NCI-H748 (cell line): ENCODE measurements at regions not wholly inside any gene's neighbourhood (a gene's known extent, or its start where the extent isn't known, plus 50 kb on each side); places are given as distances from the start of the nearest gene placed in this dataset.
A peak's percentile ranks its signal among the peaks of the same experiment; 100 is the strongest.

Experiments
- DNase-seq: peaks from one replicate; lab custom pipeline; 2025; ENCODE audit not compliant: unreplicated experiment; lab: John Stamatoyannopoulos, UW

- no peak for DNase-seq
Observed at GRCh38 chr4:187224560-187224959, 500.9 kb upstream of the FAT1 start.

GRCh38 chr4:187227907-187228704, 504.4 kb upstream of the FAT1 start:
- no peak for DNase-seq

- no peak for DNase-seq
Observed at GRCh38 chr4:187232196-187232595, 508.5 kb upstream of the FAT1 start.

GRCh38 chr4:187232796-187233195, 509.1 kb upstream of the FAT1 start:
- no peak for DNase-seq

- DNase-seq: peak; percentile 5
Observed at GRCh38 chr4:187235456-187236170, 512.0 kb upstream of the FAT1 start.

GRCh38 chr4:187236209-187236890, 512.7 kb upstream of the FAT1 start:
- DNase-seq: no peak

- DNase-seq: no peak
Observed at GRCh38 chr4:187238646-187239045, 515.0 kb upstream of the FAT1 start.

- DNase-seq: no peak
Observed at GRCh38 chr4:187251896-187252295, 528.2 kb upstream of the FAT1 start.

GRCh38 chr4:187256897-187257296, 533.2 kb upstream of the FAT1 start:
- DNase-seq: no peak

- peak; percentile 90 for DNase-seq
Observed at GRCh38 chr4:187258651-187259401, 535.2 kb upstream of the FAT1 start.

- no peak for DNase-seq
Observed at GRCh38 chr4:187268940-187269339, 545.3 kb upstream of the FAT1 start.

GRCh38 chr4:187270154-187270553, 546.5 kb upstream of the FAT1 start:
- DNase-seq: no peak

- DNase-seq: no peak
Observed at GRCh38 chr4:187271848-187272247, 548.2 kb upstream of the FAT1 start.

GRCh38 chr4:187274153-187274552, 550.5 kb upstream of the FAT1 start:
- no peak for DNase-seq

GRCh38 chr4:187276736-187277408, 553.2 kb upstream of the FAT1 start:
- no peak for DNase-seq

- peak; percentile 48 for DNase-seq
Observed at GRCh38 chr4:187283201-187283955, 559.7 kb upstream of the FAT1 start.

GRCh38 chr4:187286525-187286924, 562.9 kb upstream of the FAT1 start:
- DNase-seq: no peak

- no peak for DNase-seq
Observed at GRCh38 chr4:187289371-187289770, 565.7 kb upstream of the FAT1 start.

- no peak for DNase-seq
Observed at GRCh38 chr4:187294861-187295260, 571.2 kb upstream of the FAT1 start.

- DNase-seq: no peak
Observed at GRCh38 chr4:187301923-187302322, 578.3 kb upstream of the FAT1 start.
